Jurkat, Clone E6-1 (cell line): ENCODE measurements at regions not wholly inside any gene's neighbourhood (a gene's known extent, or its start where the extent isn't known, plus 50 kb on each side); places are given as distances from the start of the nearest gene placed in this dataset.
"Not testable (repeated sequence)": the region's sequence is repeated elsewhere in the genome, so short reads cannot be mapped to it uniquely, and the experiment has no call there.

Experiments used
- DNase-seq: peaks from one replicate; pipeline ENCODE4 v3.0.0-alpha.2; 2011; ENCODE audit warnings: low read depth, low spot score
- H3K4me3 ChIP-seq: 2 replicates; pipeline ENCODE4 v1.5.1; 2011; ENCODE audit warnings: mild to moderate bottlenecking, low read length, control low read depth, moderate library complexity

- H3K4me3 ChIP-seq, result no peak overlapping the region
- no peak for DNase-seq
These were observed 63.2 kb downstream of the NENF start for GRCh38 chr1:212495766-212496494.

GRCh38 chr1:212496682-212497081, 64.0 kb downstream of the NENF start:
- no peak overlapping the region for H3K4me3 ChIP-seq
- no peak for DNase-seq

DNA sequence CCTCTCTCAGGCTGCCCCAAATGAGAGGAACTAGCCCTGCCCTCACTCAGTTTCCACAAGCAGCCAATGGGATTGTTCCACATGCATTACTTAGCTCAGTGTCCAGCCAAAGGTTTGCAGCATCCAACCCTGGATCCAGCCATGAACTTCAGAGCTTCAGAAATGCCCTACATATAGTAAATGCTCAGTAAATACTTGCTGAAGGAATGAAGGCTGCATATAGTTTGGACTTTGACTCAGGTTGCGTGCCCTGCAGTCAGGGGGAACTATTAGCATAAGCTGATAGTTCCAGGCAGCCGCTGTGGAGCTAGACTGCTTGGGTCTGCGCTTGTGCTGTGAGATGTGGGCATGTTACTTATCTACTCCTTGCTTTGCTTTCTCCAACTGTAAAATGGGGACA, 64.8 kb downstream of the NENF start:
- DNase-seq, result no peak
- H3K4me3 ChIP-seq, result no peak overlapping the region

- H3K4me3 ChIP-seq, result no peak overlapping the region
- DNase-seq, result no peak
These were observed 65.7 kb downstream of the NENF start for GRCh38 chr1:212498283-212499040.

DNA sequence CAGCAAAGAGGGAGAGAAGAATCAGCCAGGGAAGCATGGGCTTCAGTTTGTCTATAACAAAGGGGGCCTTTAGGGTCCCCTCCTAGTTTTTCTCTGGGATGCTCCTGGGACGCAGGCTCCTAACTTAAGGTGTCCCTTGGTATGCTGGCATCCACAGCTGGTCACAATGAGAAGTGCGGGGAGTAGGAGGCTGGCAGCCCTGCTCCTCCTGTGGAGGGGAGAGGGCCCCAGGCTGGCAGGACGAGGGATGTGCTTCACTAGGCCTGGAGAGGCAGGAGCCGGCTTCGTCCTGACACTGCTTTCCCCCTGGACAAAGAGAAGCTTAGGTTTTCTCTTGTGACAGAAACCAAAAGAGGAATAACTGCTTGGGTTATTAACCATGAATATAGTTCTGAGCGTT, 67.6 kb downstream of the NENF start:
- no peak overlapping the region for H3K4me3 ChIP-seq
- no peak for DNase-seq

DNA sequence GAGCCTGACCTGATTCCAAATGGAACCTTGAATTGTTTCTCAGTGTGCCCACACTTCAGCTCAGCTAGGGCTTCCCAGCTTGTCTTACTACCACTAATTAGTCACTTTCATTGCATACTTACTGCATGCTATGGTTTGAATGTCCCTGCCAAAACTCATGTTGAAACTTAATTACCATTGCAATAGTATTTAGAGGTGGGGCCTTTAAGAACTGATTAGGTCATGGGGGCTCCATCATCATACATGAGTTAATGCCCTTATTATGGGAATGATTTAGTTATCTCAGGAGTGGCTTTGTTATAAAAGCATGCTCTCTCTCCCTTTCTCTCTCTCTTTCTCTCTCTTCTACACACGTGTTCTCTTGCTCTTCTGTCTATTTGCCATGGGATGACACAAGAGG, 68.3 kb downstream of the NENF start:
- no peak overlapping the region for H3K4me3 ChIP-seq
- DNase-seq, result no peak

GRCh38 chr1:212503714-212504113, 71.0 kb downstream of the NENF start:
- no peak for DNase-seq
- no peak overlapping the region for H3K4me3 ChIP-seq

DNA sequence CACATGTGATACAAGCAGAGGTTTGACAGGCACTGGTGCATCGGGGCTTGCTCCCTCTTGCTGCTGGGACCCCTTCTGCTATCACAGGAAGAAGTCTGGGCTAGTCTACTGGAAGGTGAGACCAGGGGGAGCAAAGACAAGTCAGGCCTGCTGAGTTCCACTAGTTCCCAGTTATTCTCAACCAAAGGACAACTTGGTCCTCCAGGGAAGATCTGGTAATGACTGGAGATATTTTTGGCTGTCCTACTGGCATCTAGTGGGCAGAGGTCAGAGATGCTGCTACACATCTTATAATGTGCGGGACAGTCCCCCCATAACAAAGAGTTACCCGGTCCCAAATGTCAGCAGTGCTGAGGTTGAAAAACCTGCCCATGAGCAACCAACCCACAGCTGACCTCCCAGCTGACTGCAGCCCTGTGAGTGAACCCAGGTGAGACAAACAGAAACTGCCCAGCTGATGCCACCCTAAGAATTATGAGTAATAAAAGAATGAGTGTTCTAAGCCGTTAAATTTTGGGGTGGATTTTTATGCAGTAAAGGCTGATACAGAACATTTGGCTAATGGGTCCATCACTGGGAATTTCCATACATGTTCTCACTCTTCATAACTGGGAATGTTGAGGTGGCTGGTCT, 71.6 kb downstream of the NENF start:
- H3K4me3 ChIP-seq, result no peak overlapping the region
- no peak for DNase-seq

GRCh38 chr1:212506666-212507065, 73.9 kb downstream of the NENF start:
- DNase-seq, result no peak
- H3K4me3 ChIP-seq, result no peak overlapping the region

- no peak for DNase-seq
- no peak overlapping the region for H3K4me3 ChIP-seq
These were observed 74.6 kb downstream of the NENF start for GRCh38 chr1:212507369-212507768.

DNA sequence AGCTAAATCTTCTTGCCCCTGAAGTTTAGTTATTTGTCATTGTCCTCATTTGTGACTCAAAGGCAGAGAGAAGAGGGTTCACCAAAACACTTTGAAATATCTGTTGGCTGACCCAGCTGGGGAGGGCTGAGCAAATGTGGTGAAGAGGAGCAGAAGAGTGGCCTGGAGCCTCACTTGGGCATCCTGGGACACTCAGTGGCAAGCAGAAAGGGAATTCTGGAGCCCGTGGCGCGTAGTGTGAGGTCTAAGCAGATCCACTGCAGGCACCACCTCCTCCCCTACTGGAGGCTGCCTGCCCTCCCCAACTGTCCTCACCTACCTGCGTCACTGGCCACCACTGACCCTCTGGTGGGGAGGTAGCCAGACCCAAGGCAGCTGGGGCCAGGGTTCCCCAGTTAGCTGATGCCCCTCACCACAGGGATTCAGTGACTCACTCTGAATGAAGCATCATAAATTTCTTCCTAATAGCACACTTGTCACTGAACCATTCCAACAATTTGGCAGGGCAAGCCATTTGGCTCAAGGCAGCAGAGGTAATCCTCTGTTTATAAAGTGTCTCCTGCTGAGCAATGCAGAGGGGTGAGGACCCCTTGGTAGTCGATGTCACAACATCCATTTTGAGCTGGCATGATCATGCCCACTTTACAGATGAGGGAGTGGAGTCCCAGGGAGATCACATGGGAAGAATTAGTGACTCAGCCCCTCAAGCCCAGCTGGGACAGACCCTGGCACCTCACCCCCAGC, 80.3 kb downstream of the NENF start:
- no peak overlapping the region for H3K4me3 ChIP-seq
- DNase-seq, result no peak

GRCh38 chr1:212513586-212513985, 80.9 kb downstream of the NENF start:
- H3K4me3 ChIP-seq, result no peak overlapping the region
- DNase-seq, result no peak

GRCh38 chr1:212514056-212514614, 81.4 kb downstream of the NENF start:
- DNase-seq, result no peak
- H3K4me3 ChIP-seq, result no peak overlapping the region

DNA sequence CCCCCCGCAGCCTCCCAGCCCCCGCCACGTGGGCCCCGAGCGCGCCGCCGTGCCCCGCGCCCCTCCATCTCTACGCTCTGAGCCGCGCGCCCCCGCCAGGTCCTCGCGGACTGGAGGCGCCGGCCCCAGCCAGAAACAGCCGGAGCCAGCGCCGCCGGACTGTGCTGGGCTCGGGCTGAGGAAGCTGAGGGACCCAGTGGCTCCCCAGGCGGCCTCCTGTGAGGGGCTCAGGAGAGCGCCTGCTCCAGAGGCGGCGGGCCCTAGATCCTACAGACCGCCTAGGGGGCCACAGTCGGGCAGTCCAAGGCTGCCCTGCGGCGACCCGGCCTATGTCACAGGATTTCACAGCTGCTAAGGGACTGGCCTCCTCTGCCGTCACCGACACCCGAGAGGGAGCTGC, 82.1 kb downstream of the NENF start:
- H3K4me3 ChIP-seq, result no peak overlapping the region
- DNase-seq, result no peak

GRCh38 chr1:212515329-212515760, 82.6 kb downstream of the NENF start:
- no peak for DNase-seq
- no peak overlapping the region for H3K4me3 ChIP-seq

DNA sequence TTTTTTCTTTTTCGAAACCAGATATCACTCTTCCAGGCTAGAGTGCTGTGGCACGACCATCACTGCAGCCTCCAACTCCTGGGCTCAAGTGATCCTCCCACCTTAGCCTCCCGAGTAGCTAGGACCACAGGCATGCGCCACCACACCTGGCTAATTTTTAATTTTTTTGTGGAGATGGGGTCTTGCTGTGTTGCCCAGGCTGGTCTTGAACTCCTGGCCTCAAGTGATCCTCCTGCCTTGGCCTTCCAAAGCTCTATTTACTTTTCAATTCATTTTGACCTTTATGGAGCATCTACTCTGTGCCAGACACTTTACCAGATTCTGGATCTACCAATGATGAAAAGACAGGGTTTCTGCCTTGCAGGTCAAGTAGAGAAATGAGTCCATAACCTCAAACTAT, 83.3 kb downstream of the NENF start:
- not testable (repeated sequence) for H3K4me3 ChIP-seq, DNase-seq

- no peak for DNase-seq
- no peak overlapping the region for H3K4me3 ChIP-seq
These were observed 85.7 kb downstream of the NENF start for GRCh38 chr1:212518188-212519054.

- no peak for DNase-seq
- no peak overlapping the region for H3K4me3 ChIP-seq
These were observed 86.4 kb downstream of the NENF start for GRCh38 chr1:212519131-212519530.
